T-cell (primary cell): ENCODE measurements at regions not wholly inside any gene's neighbourhood (a gene's known extent, or its start where the extent isn't known, plus 50 kb on each side); places are given as distances from the start of the nearest gene placed in this dataset.

Source experiments
- ATAC-seq, 4 experiments: fragments of 200-7000 bp in 3 of 4; fragments of 150-1000 bp in 1 of 4; cut with Tn5 transposase; replicated peaks in 1 of 4; 1 replicate in 3 of 4; 2 replicates in 1 of 4; pipeline ENCODE4 v1.10.0; 2021; ENCODE audit warnings: moderate library complexity in 3 of 4, mild to moderate bottlenecking in 2 of 4, moderate number of reproducible peaks in 1 of 4
- CTCF ChIA-PET, 2 donors: fragments of 300-600 bp; sonication (Branson Sonifier 250); formaldehyde crosslinking; loops; one replicate each; lab custom pipeline; 2022; ENCODE audit warnings: antibody characterized with exemption in 2 of 2; lab: Charles Lee
- POLR2A ChIA-PET, 2 donors: fragments of 300-600 bp; sonication (Branson Sonifier 250); formaldehyde crosslinking; loops; one replicate each; lab custom pipeline; 2022; ENCODE audit warnings: antibody characterized with exemption in 2 of 2; lab: Charles Lee
- DNase-seq, 35 experiments: peaks; one replicate each; pipeline versions ENCODE4 v3.0.0 to v3.0.0-alpha.2; 2013 to 2023
- H3K27ac ChIP-seq: one replicate; pipeline ENCODE4 v1.5.1; 2013; ENCODE audit warnings: low read length
- H3K27me3 ChIP-seq, 2 experiments: replicated peaks in 1 of 2; 1 replicate in 1 of 2; 2 replicates in 1 of 2; pipeline versions ENCODE4 v1.6.1 to v1.7.0; 2013; ENCODE audit warnings: low read length in 1 of 2, mixed read lengths in 1 of 2; ENCODE audit not compliant: control insufficient read depth in 2 of 2, insufficient read depth in 2 of 2; ENCODE audit errors: extremely low read depth in 1 of 2
- H3K36me3 ChIP-seq, 2 donors: 1 replicate in 1 of 2; 2 replicates in 1 of 2; pipeline versions ENCODE4 v1.6.1 to v1.7.0; 2013; ENCODE audit warnings: low read length in 1 of 2; ENCODE audit not compliant: control insufficient read depth in 2 of 2, insufficient read depth in 1 of 2; ENCODE audit errors: extremely low read depth in 1 of 2
- H3K4me1 ChIP-seq, 2 experiments: 1 replicate in 1 of 2; 2 replicates in 1 of 2; pipeline versions ENCODE4 v1.6.1 to v1.7.0; 2013; ENCODE audit warnings: low read length in 2 of 2, mixed read lengths in 1 of 2; ENCODE audit not compliant: insufficient read depth in 2 of 2, control insufficient read depth in 1 of 2; ENCODE audit errors: extremely low read depth in 1 of 2
- H3K4me3 ChIP-seq, 2 donors: 1 replicate in 1 of 2; 2 replicates in 1 of 2; pipeline versions ENCODE4 v1.5.1 to v1.7.0; 2013; ENCODE audit warnings: mild to moderate bottlenecking in 2 of 2, low read length in 1 of 2, moderate library complexity in 1 of 2; ENCODE audit not compliant: control insufficient read depth in 1 of 2; ENCODE audit errors: extremely low read depth in 1 of 2
- H3K9me3 ChIP-seq: 2 replicates; pipeline ENCODE4 v1.7.0; 2013
- H3K27ac Mint-ChIP-seq, 2 donors: one replicate each; pipeline ENCODE4 v1.8.0; 2020 to 2021; ENCODE audit warnings: mild to moderate bottlenecking in 2 of 2, mixed read lengths in 2 of 2
- H3K27me3 Mint-ChIP-seq, 2 donors: one replicate each; pipeline ENCODE4 v1.8.0; 2021 to 2022; ENCODE audit warnings: mixed read lengths in 2 of 2
- H3K36me3 Mint-ChIP-seq: one replicate; pipeline ENCODE4 v1.8.0; 2021; ENCODE audit warnings: mixed read lengths
- H3K4me1 Mint-ChIP-seq, 3 donors: one replicate each; pipeline ENCODE4 v1.8.0; 2020 to 2022; ENCODE audit warnings: mixed read lengths in 3 of 3, mild to moderate bottlenecking in 1 of 3
- H3K4me3 Mint-ChIP-seq, 3 donors: one replicate each; pipeline ENCODE4 v1.8.0; 2020 to 2022; ENCODE audit warnings: mild to moderate bottlenecking in 3 of 3, mixed read lengths in 3 of 3, moderate library complexity in 3 of 3
- H3K9me3 Mint-ChIP-seq, 3 donors: one replicate each; pipeline ENCODE4 v1.8.0; 2020 to 2022; ENCODE audit warnings: mixed read lengths in 3 of 3
- WGBS: methylation state at CpG from one replicate; pipeline ENCODE4 v1.1.5; 2013; ENCODE audit warnings: missing lambda C conversion rate; ENCODE audit not compliant: insufficient coverage; 5-methylcytosine and 5-hydroxymethylcytosine counted together

- ChIA-PET CTCF (no interaction called here), POLR2A (no interaction called here)
- H3K27me3 ChIP-seq: peaks cover 0 to 6% of the 10 kb centered on the region in 2 experiments
- Mint-ChIP-seq H3K36me3 (no peaks in the 10 kb centered on the region), H3K27me3 (peaks cover 9 to 10% of the 10 kb centered on the region in 2 donors), H3K9me3 (no peaks in the 10 kb centered on the region), H3K27ac (no peak overlapping the region), H3K4me1 (no peaks in the 10 kb centered on the region), H3K4me3 (no peak overlapping the region)
- H3K4me1 ChIP-seq: no peaks in the 10 kb centered on the region
- DNase-seq (no peak), ATAC-seq (no peak)
- H3K36me3 ChIP-seq: no peaks in the 10 kb centered on the region
- H3K4me3 ChIP-seq: no peak overlapping the region
- H3K27ac ChIP-seq: no peak overlapping the region
- no peaks in the 10 kb centered on the region for H3K9me3 ChIP-seq
- 87% methylated on average over 7 of the region's 10 CpGs for WGBS
These were observed 362.0 kb upstream of the SULF2 start for GRCh38 chr20:48147311-48147710.

- H3K27me3 ChIP-seq: peaks cover 0 to 6% of the 10 kb centered on the region in 2 experiments
- Mint-ChIP-seq H3K36me3 (no peaks in the 10 kb centered on the region), H3K9me3 (no peaks in the 10 kb centered on the region), H3K4me1 (no peaks in the 10 kb centered on the region), H3K4me3 (no peak overlapping the region), H3K27ac (no peak overlapping the region), H3K27me3 (peaks cover 10 to 12% of the 10 kb centered on the region in 2 donors)
- H3K4me1 ChIP-seq: no peaks in the 10 kb centered on the region
- ATAC-seq (no peak), DNase-seq (no peak)
- WGBS: no CpG with 5 or more reads among the region's 7 CpGs
- no peak overlapping the region for H3K4me3 ChIP-seq
- no peaks in the 10 kb centered on the region for H3K9me3 ChIP-seq
- no peak overlapping the region for H3K27ac ChIP-seq
- H3K36me3 ChIP-seq: no peaks in the 10 kb centered on the region
- ChIA-PET CTCF (no interaction called here), POLR2A (no interaction called here)
These were observed 361.6 kb upstream of the SULF2 start for GRCh38 chr20:48146877-48147276.

GRCh38 chr20:48146308-48146707, 361.0 kb upstream of the SULF2 start:
- 83% methylated on average over 2 of the region's 3 CpGs for WGBS
- H3K9me3 Mint-ChIP-seq: peaks cover 0 to 4% (median 0%) of the 10 kb centered on the region in 3 donors

GRCh38 chr20:48143435-48144081, 358.3 kb upstream of the SULF2 start:
- peaks cover 0 to 10% of the 10 kb centered on the region in 2 experiments for H3K27me3 ChIP-seq
- H3K4me1 Mint-ChIP-seq: no peaks in the 10 kb centered on the region
- no peak for DNase-seq
- H3K4me1 ChIP-seq: no peaks in the 10 kb centered on the region
- ATAC-seq: no peak
- no peak overlapping the region for H3K27ac Mint-ChIP-seq
- no peaks in the 10 kb centered on the region for H3K36me3 Mint-ChIP-seq
- H3K4me3 Mint-ChIP-seq: no peak overlapping the region
- 76% methylated on average over 3 of the region's 10 CpGs for WGBS
- peaks cover 0 to 5% (median 0%) of the 10 kb centered on the region in 3 donors for H3K9me3 Mint-ChIP-seq
- H3K27me3 Mint-ChIP-seq: peaks cover 7 to 26% of the 10 kb centered on the region in 2 donors
- CTCF ChIA-PET: no interaction called here
- H3K27ac ChIP-seq: no peak overlapping the region
- no peaks in the 10 kb centered on the region for H3K9me3 ChIP-seq
- POLR2A ChIA-PET: no interaction called here
- no peaks in the 10 kb centered on the region for H3K36me3 ChIP-seq
- no peak overlapping the region for H3K4me3 ChIP-seq

More at GRCh38 chr20:48146308-48146707, 361.0 kb upstream of the SULF2 start:
- peaks cover 10% of the 10 kb centered on the region in 2 donors for H3K27me3 Mint-ChIP-seq
- no peaks in the 10 kb centered on the region for H3K36me3 Mint-ChIP-seq
- no peaks in the 10 kb centered on the region for H3K36me3 ChIP-seq
- H3K4me3 Mint-ChIP-seq: no peak overlapping the region
- ATAC-seq: no peak
- CTCF ChIA-PET: no interaction called here
- no peaks in the 10 kb centered on the region for H3K9me3 ChIP-seq
- H3K4me3 ChIP-seq: no peak overlapping the region
- DNase-seq: no peak
- H3K4me1 Mint-ChIP-seq: no peaks in the 10 kb centered on the region
- H3K27ac Mint-ChIP-seq: no peak overlapping the region
- H3K4me1 ChIP-seq: no peaks in the 10 kb centered on the region
- peaks cover 0 to 6% of the 10 kb centered on the region in 2 experiments for H3K27me3 ChIP-seq
- POLR2A ChIA-PET: no interaction called here
- no peak overlapping the region for H3K27ac ChIP-seq

GRCh38 chr20:48142516-48142773, 357.2 kb upstream of the SULF2 start:
- Histone ChIP-seq H3K4me3 (no peak overlapping the region), H3K36me3 (no peaks in the 10 kb centered on the region), H3K27me3 (peaks cover 0 to 19% of the 10 kb centered on the region in 2 experiments), H3K9me3 (no peaks in the 10 kb centered on the region), H3K27ac (no peak overlapping the region), H3K4me1 (no peaks in the 10 kb centered on the region)
- DNase-seq (no peak), ATAC-seq (no peak)
- Mint-ChIP-seq H3K36me3 (no peaks in the 10 kb centered on the region), H3K27me3 (peaks cover 10 to 34% of the 10 kb centered on the region in 2 donors), H3K9me3 (peaks cover 0 to 5% (median 0%) of the 10 kb centered on the region in 3 donors), H3K27ac (no peak overlapping the region), H3K4me1 (no peaks in the 10 kb centered on the region), H3K4me3 (no peak overlapping the region)
- WGBS: 85% methylated on average over 6 of the region's 6 CpGs
- ChIA-PET CTCF (no interaction called here), POLR2A (no interaction called here)

- ChIA-PET POLR2A (no interaction called here), CTCF (no interaction called here)
- H3K9me3 Mint-ChIP-seq: peaks cover 0 to 5% (median 0%) of the 10 kb centered on the region in 3 donors
- no peaks in the 10 kb centered on the region for H3K9me3 ChIP-seq
- no peak overlapping the region for H3K27ac Mint-ChIP-seq
- no peak overlapping the region for H3K4me3 Mint-ChIP-seq
- no peaks in the 10 kb centered on the region for H3K36me3 ChIP-seq
- ATAC-seq (no peak), DNase-seq (no peak)
- H3K27me3 Mint-ChIP-seq: peaks cover 7 to 34% of the 10 kb centered on the region in 2 donors
- H3K27ac ChIP-seq: no peak overlapping the region
- no peaks in the 10 kb centered on the region for H3K4me1 ChIP-seq
- WGBS: 75% methylated on average over 2 of the region's 5 CpGs
- no peaks in the 10 kb centered on the region for H3K4me1 Mint-ChIP-seq
- H3K36me3 Mint-ChIP-seq: no peaks in the 10 kb centered on the region
- no peak overlapping the region for H3K4me3 ChIP-seq
- H3K27me3 ChIP-seq: peaks cover 0 to 22% of the 10 kb centered on the region in 2 experiments
These were observed 356.6 kb upstream of the SULF2 start for GRCh38 chr20:48141660-48142515.
